ENCODE measurements at regions not wholly inside any gene's neighbourhood (a gene's known extent, or its start where the extent isn't known, plus 50 kb on each side); places are given as distances from the start of the nearest gene placed in this dataset.
"Not testable (repeated sequence)": the region's sequence is repeated elsewhere in the genome, so short reads cannot be mapped to it uniquely, and the experiment has no call there.

DNA sequence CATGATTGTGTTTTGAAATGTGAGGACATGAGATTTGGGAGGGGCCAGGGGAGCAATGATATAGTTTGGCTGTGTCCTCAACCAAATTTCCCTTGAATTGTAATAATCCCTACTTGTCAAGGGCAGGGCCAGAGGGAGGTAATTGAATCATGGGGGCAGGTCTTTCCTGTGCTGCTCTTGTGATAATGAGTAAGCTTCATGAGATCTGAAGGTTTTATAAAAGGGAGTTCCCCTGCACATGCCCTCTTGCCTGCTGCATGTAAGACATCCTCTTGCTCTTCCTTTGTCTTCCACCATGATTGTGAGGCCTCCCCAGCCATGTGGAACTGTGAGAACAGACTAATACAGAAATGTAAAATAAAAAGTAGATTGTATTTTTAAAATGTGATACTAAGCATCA, 1294.9 kb downstream of the ADGRL3 start:
- Mint-ChIP-seq H3K9me3 (ENCODE audit: low read depth) (peaks cover under 1% of the 10 kb centered on the region), H3K4me3 (ENCODE audit: low read depth) (no peak overlapping the region), H3K36me3 (ENCODE audit: insufficient read depth) (no peaks in the 10 kb centered on the region), H3K27ac (no peak overlapping the region), H3K27me3 (peaks cover under 1% of the 10 kb centered on the region), H3K4me1 (ENCODE audit: low read depth) (no peaks in the 10 kb centered on the region)
- no peak for DNase-seq (ENCODE audit: low spot score, unreplicated experiment)
- no peak for TF ChIP-seq CTCF (IDR thresholded peaks at IDR 0.05; ENCODE audit: unreplicated experiment)

GRCh38 chr4:62491756-62492155, 1291.6 kb downstream of the ADGRL3 start:
- H3K27ac Mint-ChIP-seq; H3K27me3 Mint-ChIP-seq; H3K9me3 Mint-ChIP-seq (ENCODE audit: low read depth); DNase-seq (ENCODE audit: low spot score, unreplicated experiment); H3K4me3 Mint-ChIP-seq (ENCODE audit: low read depth); H3K36me3 Mint-ChIP-seq (ENCODE audit: insufficient read depth); H3K4me1 Mint-ChIP-seq (ENCODE audit: low read depth): not testable (repeated sequence)

DNA sequence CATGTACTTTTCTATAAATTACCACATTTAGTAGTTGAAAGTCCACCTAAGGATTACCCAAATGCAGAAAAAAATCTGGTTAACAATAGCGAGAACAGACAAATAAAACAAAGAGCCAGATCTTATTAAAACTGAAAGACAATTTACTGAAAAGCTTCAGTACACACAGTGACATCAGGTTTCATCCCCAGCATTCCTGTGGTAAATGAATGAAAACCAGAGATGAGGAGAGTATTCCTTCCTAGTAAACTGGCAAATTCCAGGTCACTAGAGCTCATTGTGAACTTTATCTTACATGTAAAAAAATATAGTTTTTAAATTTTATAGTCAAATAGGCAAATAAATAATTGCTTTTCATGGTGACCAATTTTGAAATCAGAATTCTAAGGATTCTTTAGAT, 1290.5 kb downstream of the ADGRL3 start:
- DNase-seq (ENCODE audit: low spot score, unreplicated experiment): no peak
- Mint-ChIP-seq H3K4me1 (ENCODE audit: low read depth) (peaks cover 4% of the 10 kb centered on the region), H3K27me3 (peaks cover 3% of the 10 kb centered on the region), H3K36me3 (ENCODE audit: insufficient read depth) (no peaks in the 10 kb centered on the region), H3K4me3 (ENCODE audit: low read depth) (no peak overlapping the region), H3K9me3 (ENCODE audit: low read depth) (peaks cover 3% of the 10 kb centered on the region), H3K27ac (no peak overlapping the region)
- no peak for TF ChIP-seq CTCF (IDR thresholded peaks at IDR 0.05; ENCODE audit: unreplicated experiment)

GRCh38 chr4:62487016-62487415, 1286.9 kb downstream of the ADGRL3 start:
- peaks cover 3% of the 10 kb centered on the region for H3K9me3 Mint-ChIP-seq (ENCODE audit: low read depth)
- TF ChIP-seq CTCF (IDR thresholded peaks at IDR 0.05; ENCODE audit: unreplicated experiment): no peak
- peaks cover 4% of the 10 kb centered on the region for H3K4me1 Mint-ChIP-seq (ENCODE audit: low read depth)
- no peak for DNase-seq (ENCODE audit: low spot score, unreplicated experiment)
- H3K27ac Mint-ChIP-seq: no peak overlapping the region
- no peaks in the 10 kb centered on the region for H3K36me3 Mint-ChIP-seq (ENCODE audit: insufficient read depth)
- no peak overlapping the region for H3K4me3 Mint-ChIP-seq (ENCODE audit: low read depth)
- peaks cover 5% of the 10 kb centered on the region for H3K27me3 Mint-ChIP-seq

GRCh38 chr4:62484357-62484756, 1284.2 kb downstream of the ADGRL3 start:
- H3K27ac Mint-ChIP-seq: no peak overlapping the region
- TF ChIP-seq CTCF (IDR thresholded peaks at IDR 0.05; ENCODE audit: unreplicated experiment): no peak
- H3K36me3 Mint-ChIP-seq (ENCODE audit: insufficient read depth): no peaks in the 10 kb centered on the region
- no peak overlapping the region for H3K4me3 Mint-ChIP-seq (ENCODE audit: low read depth)
- H3K4me1 Mint-ChIP-seq (ENCODE audit: low read depth): peaks cover 4% of the 10 kb centered on the region
- H3K9me3 Mint-ChIP-seq (ENCODE audit: low read depth): no peaks in the 10 kb centered on the region
- H3K27me3 Mint-ChIP-seq: peaks cover 2% of the 10 kb centered on the region
- no peak for DNase-seq (ENCODE audit: low spot score, unreplicated experiment)

DNA sequence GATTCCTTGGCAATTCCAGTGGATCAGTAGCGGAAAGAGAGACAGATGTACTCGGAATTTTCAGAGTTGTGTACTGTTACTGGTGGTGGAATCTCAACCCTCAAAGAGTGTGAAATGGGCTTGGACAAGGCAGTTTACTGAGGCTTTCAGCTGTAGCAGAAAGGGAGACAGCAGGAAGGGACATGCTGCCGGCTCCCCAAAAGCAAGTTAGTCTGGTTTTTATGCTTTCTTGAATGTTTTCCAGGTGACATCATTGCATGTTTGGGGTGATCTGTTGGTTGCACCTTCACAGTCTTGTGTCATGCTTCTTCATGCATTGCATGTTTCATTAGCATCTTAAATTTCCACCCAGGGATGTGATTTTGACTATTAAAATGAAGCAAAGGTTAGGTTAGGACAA, 1282.2 kb downstream of the ADGRL3 start:
- Mint-ChIP-seq H3K9me3 (ENCODE audit: low read depth) (no peaks in the 10 kb centered on the region), H3K36me3 (ENCODE audit: insufficient read depth) (no peaks in the 10 kb centered on the region), H3K27ac (no peak overlapping the region), H3K4me1 (ENCODE audit: low read depth) (no peaks in the 10 kb centered on the region), H3K4me3 (ENCODE audit: low read depth) (no peak overlapping the region), H3K27me3 (peaks cover 2% of the 10 kb centered on the region)
- no peak for DNase-seq (ENCODE audit: low spot score, unreplicated experiment)
- no peak for TF ChIP-seq CTCF (IDR thresholded peaks at IDR 0.05; ENCODE audit: unreplicated experiment)
